ENCODE measurements at regions not wholly inside any gene's neighbourhood (a gene's known extent, or its start where the extent isn't known, plus 50 kb on each side); places are given as distances from the start of the nearest gene placed in this dataset.
"Not testable (repeated sequence)": the region's sequence is repeated elsewhere in the genome, so short reads cannot be mapped to it uniquely, and the experiment has no call there.

GRCh38 chr7:152924826-152925411 is 165.4 kb downstream of the ACTR3B start:
- DNase-seq (ENCODE audit: low spot score in 2 of 2), result peak in 1 of 2 donors; percentile 10
- Histone ChIP-seq H3K36me3 (no peaks in the 10 kb centered on the region), H3K27me3 (peaks cover 0 to 13% of the 10 kb centered on the region in 2 donors), H3K4me3 (peak overlapping the region; percentile 19 to 55 (median 49)), H3K27ac (no peak overlapping the region), H3K9me3 (peaks cover 5 to 13% of the 10 kb centered on the region in 2 donors), H3K4me1 (no peaks in the 10 kb centered on the region)
- TF ChIP-seq CTCF (IDR thresholded peaks at IDR 0.05) (no peak), POLR2A (IDR thresholded peaks at IDR 0.05) (no peak), POLR2AphosphoS5 (IDR thresholded peaks at IDR 0.05) (no peak)
- intact Hi-C loops (cut with DNase I; ENCODE audit: low total_unique reads), result no loop called here

GRCh38 chr7:152925412-152926147 is 166.0 kb downstream of the ACTR3B start:
- TF ChIP-seq CTCF (IDR thresholded peaks at IDR 0.05), result no peak
- no peak for TF ChIP-seq POLR2A (IDR thresholded peaks at IDR 0.05)
- TF ChIP-seq POLR2AphosphoS5 (IDR thresholded peaks at IDR 0.05), result no peak
- peak in 1 of 2 donors; percentile 7 for DNase-seq (ENCODE audit: low spot score in 2 of 2)
- H3K4me1 ChIP-seq, result no peaks in the 10 kb centered on the region
- peaks cover 0 to 8% of the 10 kb centered on the region in 2 donors for H3K9me3 ChIP-seq
- intact Hi-C loops (cut with DNase I; ENCODE audit: low total_unique reads), result no loop called here
- peaks cover 0 to 13% of the 10 kb centered on the region in 2 donors for H3K27me3 ChIP-seq
- H3K36me3 ChIP-seq, result no peaks in the 10 kb centered on the region
- H3K4me3 ChIP-seq, result peak overlapping the region; percentile 19 to 55 (median 49)
- H3K27ac ChIP-seq, result no peak overlapping the region

GRCh38 chr7:152931633-152932032 is 172.1 kb downstream of the ACTR3B start:
- no peak for TF ChIP-seq CTCF (IDR thresholded peaks at IDR 0.05)
- TF ChIP-seq POLR2AphosphoS5 (IDR thresholded peaks at IDR 0.05), result no peak
- TF ChIP-seq POLR2A (IDR thresholded peaks at IDR 0.05), result no peak
- DNase-seq (ENCODE audit: low spot score in 2 of 2), result no peak
- no peaks in the 10 kb centered on the region for H3K36me3 ChIP-seq
- H3K9me3 ChIP-seq, result no peaks in the 10 kb centered on the region
- H3K4me3 ChIP-seq, result no peak overlapping the region
- no peak overlapping the region for H3K27ac ChIP-seq
- no peaks in the 10 kb centered on the region for H3K4me1 ChIP-seq
- H3K27me3 ChIP-seq, result no peaks in the 10 kb centered on the region
- intact Hi-C loops (cut with DNase I; ENCODE audit: low total_unique reads), result no loop called here

GRCh38 chr7:152937282-152937681 is 177.7 kb downstream of the ACTR3B start:
- Histone ChIP-seq H3K9me3 (no peaks in the 10 kb centered on the region), H3K27ac (no peak overlapping the region), H3K4me3 (no peak overlapping the region), H3K4me1 (no peaks in the 10 kb centered on the region), H3K36me3 (no peaks in the 10 kb centered on the region), H3K27me3 (no peaks in the 10 kb centered on the region)
- no peak for TF ChIP-seq POLR2A (IDR thresholded peaks at IDR 0.05)
- no peak for TF ChIP-seq CTCF (IDR thresholded peaks at IDR 0.05)
- TF ChIP-seq POLR2AphosphoS5 (IDR thresholded peaks at IDR 0.05), result no peak
- intact Hi-C loops (cut with DNase I; ENCODE audit: low total_unique reads), result no loop called here
- DNase-seq (ENCODE audit: low spot score in 2 of 2), result no peak

GRCh38 chr7:152946616-152947015 is 187.1 kb downstream of the ACTR3B start:
- H3K36me3 ChIP-seq; H3K27ac ChIP-seq; intact Hi-C loops (cut with DNase I; ENCODE audit: low total_unique reads); DNase-seq (ENCODE audit: low spot score in 2 of 2); H3K27me3 ChIP-seq; H3K4me3 ChIP-seq; H3K9me3 ChIP-seq; H3K4me1 ChIP-seq: not testable (repeated sequence)
